ENCODE measurements at regions not wholly inside any gene's neighbourhood (a gene's known extent, or its start where the extent isn't known, plus 50 kb on each side); places are given as distances from the start of the nearest gene placed in this dataset.

GRCh38 chr2:155871940-155872339 is 460.6 kb downstream of the NR4A2 start:
- no peaks in the 10 kb centered on the region for H3K4me1 ChIP-seq (ENCODE audit: control insufficient read depth, insufficient read depth, low read length)
- no peak for DNase-seq
- H3K27me3 ChIP-seq (ENCODE audit: control insufficient read depth, insufficient read depth, low read length): no peaks in the 10 kb centered on the region
- H3K27ac ChIP-seq (ENCODE audit: low read length): no peak overlapping the region
- H3K9me3 ChIP-seq (ENCODE audit: control insufficient read depth, low read depth, low read length): peaks cover 3% of the 10 kb centered on the region
- WGBS (ENCODE audit: insufficient coverage, low lambda C conversion rate): 90% methylated on average over 4 of the region's 4 CpGs
- no peak overlapping the region for H3K4me3 ChIP-seq (ENCODE audit: low read length)
- H3K36me3 ChIP-seq (ENCODE audit: control insufficient read depth, insufficient read depth, low read length): no peaks in the 10 kb centered on the region

DNA sequence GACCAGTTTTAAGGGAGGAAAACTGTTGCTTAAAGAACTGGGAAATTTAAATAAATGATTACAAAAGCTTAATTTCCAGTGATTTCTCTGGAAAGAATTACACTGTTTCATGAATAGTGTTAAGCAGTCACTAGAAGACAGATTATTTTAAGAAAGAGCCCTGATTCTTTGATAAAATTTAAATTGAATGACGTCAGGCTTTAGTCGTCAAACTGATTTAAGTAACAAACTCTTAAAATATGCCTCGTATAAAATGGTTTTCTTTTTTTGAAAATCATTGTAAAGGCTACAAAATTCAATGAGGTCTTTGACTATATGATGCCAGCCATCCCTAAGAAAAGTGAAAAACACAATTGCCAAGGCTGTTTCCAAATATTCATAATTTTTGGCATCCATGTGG is 465.0 kb downstream of the NR4A2 start:
- H3K9me3 ChIP-seq (ENCODE audit: control insufficient read depth, low read depth, low read length): no peaks in the 10 kb centered on the region
- no peak overlapping the region for H3K4me3 ChIP-seq (ENCODE audit: low read length)
- H3K36me3 ChIP-seq (ENCODE audit: control insufficient read depth, insufficient read depth, low read length): no peaks in the 10 kb centered on the region
- H3K27me3 ChIP-seq (ENCODE audit: control insufficient read depth, insufficient read depth, low read length): no peaks in the 10 kb centered on the region
- WGBS (ENCODE audit: insufficient coverage, low lambda C conversion rate): 94% methylated on average over 3 of the region's 3 CpGs
- no peaks in the 10 kb centered on the region for H3K4me1 ChIP-seq (ENCODE audit: control insufficient read depth, insufficient read depth, low read length)
- no peak overlapping the region for H3K27ac ChIP-seq (ENCODE audit: low read length)
- no peak for DNase-seq

GRCh38 chr2:155866477-155866876 is 466.0 kb downstream of the NR4A2 start:
- WGBS (ENCODE audit: insufficient coverage, low lambda C conversion rate): 83% methylated on average over 4 of the region's 5 CpGs
- no peak overlapping the region for H3K27ac ChIP-seq (ENCODE audit: low read length)
- no peak for DNase-seq
- H3K36me3 ChIP-seq (ENCODE audit: control insufficient read depth, insufficient read depth, low read length): no peaks in the 10 kb centered on the region
- H3K4me3 ChIP-seq (ENCODE audit: low read length): no peak overlapping the region
- no peaks in the 10 kb centered on the region for H3K27me3 ChIP-seq (ENCODE audit: control insufficient read depth, insufficient read depth, low read length)
- H3K4me1 ChIP-seq (ENCODE audit: control insufficient read depth, insufficient read depth, low read length): no peaks in the 10 kb centered on the region
- no peaks in the 10 kb centered on the region for H3K9me3 ChIP-seq (ENCODE audit: control insufficient read depth, low read depth, low read length)

- Histone ChIP-seq H3K27ac (ENCODE audit: low read length) (no peak overlapping the region), H3K36me3 (ENCODE audit: control insufficient read depth, insufficient read depth, low read length) (no peaks in the 10 kb centered on the region), H3K9me3 (ENCODE audit: control insufficient read depth, low read depth, low read length) (no peaks in the 10 kb centered on the region), H3K4me3 (ENCODE audit: low read length) (no peak overlapping the region), H3K4me1 (ENCODE audit: control insufficient read depth, insufficient read depth, low read length) (no peaks in the 10 kb centered on the region), H3K27me3 (ENCODE audit: control insufficient read depth, insufficient read depth, low read length) (no peaks in the 10 kb centered on the region)
- DNase-seq: no peak
- 83% methylated on average over 1 of the region's 1 CpG for WGBS (ENCODE audit: insufficient coverage, low lambda C conversion rate)
Measured at GRCh38 chr2:155852156-155852555, 480.4 kb downstream of the NR4A2 start.

DNA sequence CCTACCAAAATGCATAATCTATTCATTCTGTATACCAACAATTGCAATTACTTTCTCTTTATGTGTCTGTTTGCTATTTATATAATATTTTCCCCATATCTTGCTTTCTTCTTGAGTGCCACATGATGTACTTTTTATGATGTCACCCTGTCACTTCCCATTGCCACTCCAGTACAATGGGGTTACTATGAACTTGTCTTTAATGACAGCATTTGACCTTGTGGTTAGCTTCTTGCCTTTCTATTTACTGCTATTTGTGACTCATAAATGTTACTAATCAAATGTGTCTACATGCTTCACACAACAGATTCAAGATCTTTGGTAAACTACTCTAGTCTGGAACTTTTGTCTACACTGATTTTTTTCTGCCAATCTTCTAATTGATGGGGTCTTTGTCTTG is 486.3 kb downstream of the NR4A2 start:
- Histone ChIP-seq H3K4me1 (ENCODE audit: control insufficient read depth, insufficient read depth, low read length) (no peaks in the 10 kb centered on the region), H3K27ac (ENCODE audit: low read length) (no peak overlapping the region), H3K27me3 (ENCODE audit: control insufficient read depth, insufficient read depth, low read length) (no peaks in the 10 kb centered on the region), H3K9me3 (ENCODE audit: control insufficient read depth, low read depth, low read length) (no peaks in the 10 kb centered on the region), H3K4me3 (ENCODE audit: low read length) (no peak overlapping the region), H3K36me3 (ENCODE audit: control insufficient read depth, insufficient read depth, low read length) (no peaks in the 10 kb centered on the region)
- DNase-seq: no peak

DNA sequence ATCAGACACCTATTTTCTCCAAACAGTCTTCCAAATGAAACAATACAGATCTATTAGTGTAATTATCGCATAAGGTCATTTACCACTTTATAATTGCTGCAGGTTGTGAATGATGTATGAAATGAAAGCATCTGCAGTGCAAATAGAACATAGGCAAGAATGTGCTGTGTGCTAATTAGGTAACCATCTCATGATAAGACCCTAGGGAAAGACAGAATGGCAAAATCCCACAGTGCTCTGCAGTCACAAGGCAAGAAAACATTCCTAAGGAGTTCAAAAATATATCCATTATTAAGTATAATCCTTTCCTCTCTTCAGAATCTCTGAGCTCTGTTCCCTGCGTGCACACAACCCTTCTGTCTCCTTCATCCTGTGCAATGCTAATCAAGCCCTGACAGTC is 488.1 kb downstream of the NR4A2 start:
- DNase-seq: no peak
- Histone ChIP-seq H3K4me3 (ENCODE audit: low read length) (no peak overlapping the region), H3K27ac (ENCODE audit: low read length) (no peak overlapping the region), H3K4me1 (ENCODE audit: control insufficient read depth, insufficient read depth, low read length) (no peaks in the 10 kb centered on the region), H3K9me3 (ENCODE audit: control insufficient read depth, low read depth, low read length) (no peaks in the 10 kb centered on the region), H3K36me3 (ENCODE audit: control insufficient read depth, insufficient read depth, low read length) (no peaks in the 10 kb centered on the region), H3K27me3 (ENCODE audit: control insufficient read depth, insufficient read depth, low read length) (no peaks in the 10 kb centered on the region)
- WGBS (ENCODE audit: insufficient coverage, low lambda C conversion rate): 100% methylated on average over 1 of the region's 2 CpGs

- no peaks in the 10 kb centered on the region for H3K9me3 ChIP-seq (ENCODE audit: control insufficient read depth, low read depth, low read length)
- no peaks in the 10 kb centered on the region for H3K4me1 ChIP-seq (ENCODE audit: control insufficient read depth, insufficient read depth, low read length)
- H3K4me3 ChIP-seq (ENCODE audit: low read length): no peak overlapping the region
- no peak for DNase-seq
- H3K36me3 ChIP-seq (ENCODE audit: control insufficient read depth, insufficient read depth, low read length): no peaks in the 10 kb centered on the region
- no peaks in the 10 kb centered on the region for H3K27me3 ChIP-seq (ENCODE audit: control insufficient read depth, insufficient read depth, low read length)
- 73% methylated on average over 4 of the region's 6 CpGs for WGBS (ENCODE audit: insufficient coverage, low lambda C conversion rate)
- H3K27ac ChIP-seq (ENCODE audit: low read length): no peak overlapping the region
Measured at GRCh38 chr2:155842103-155842502, 490.4 kb downstream of the NR4A2 start.

DNA sequence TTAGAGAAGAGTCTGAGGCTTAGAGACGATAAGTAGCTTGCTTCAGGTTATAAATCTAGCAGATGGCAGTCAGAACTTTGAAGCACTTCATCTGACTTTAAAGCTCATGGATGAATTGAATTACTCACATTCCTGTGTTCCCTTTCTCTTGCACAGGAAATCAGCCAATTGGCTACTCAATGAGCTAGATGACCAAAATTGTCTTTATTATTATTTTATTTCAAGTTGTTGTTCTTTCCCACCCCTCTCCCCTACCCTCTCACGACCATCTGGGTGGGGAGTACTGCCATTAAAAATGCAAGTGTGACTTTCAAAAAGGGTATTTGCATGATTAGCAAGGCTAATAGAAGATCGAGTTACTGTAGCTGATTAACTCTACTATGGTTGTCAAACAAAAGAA is 491.1 kb downstream of the NR4A2 start:
- no peaks in the 10 kb centered on the region for H3K27me3 ChIP-seq (ENCODE audit: control insufficient read depth, insufficient read depth, low read length)
- no peak overlapping the region for H3K4me3 ChIP-seq (ENCODE audit: low read length)
- H3K4me1 ChIP-seq (ENCODE audit: control insufficient read depth, insufficient read depth, low read length): no peaks in the 10 kb centered on the region
- DNase-seq: no peak
- H3K9me3 ChIP-seq (ENCODE audit: control insufficient read depth, low read depth, low read length): no peaks in the 10 kb centered on the region
- WGBS (ENCODE audit: insufficient coverage, low lambda C conversion rate): 37% methylated on average over 3 of the region's 3 CpGs
- H3K27ac ChIP-seq (ENCODE audit: low read length): no peak overlapping the region
- H3K36me3 ChIP-seq (ENCODE audit: control insufficient read depth, insufficient read depth, low read length): no peaks in the 10 kb centered on the region

DNA sequence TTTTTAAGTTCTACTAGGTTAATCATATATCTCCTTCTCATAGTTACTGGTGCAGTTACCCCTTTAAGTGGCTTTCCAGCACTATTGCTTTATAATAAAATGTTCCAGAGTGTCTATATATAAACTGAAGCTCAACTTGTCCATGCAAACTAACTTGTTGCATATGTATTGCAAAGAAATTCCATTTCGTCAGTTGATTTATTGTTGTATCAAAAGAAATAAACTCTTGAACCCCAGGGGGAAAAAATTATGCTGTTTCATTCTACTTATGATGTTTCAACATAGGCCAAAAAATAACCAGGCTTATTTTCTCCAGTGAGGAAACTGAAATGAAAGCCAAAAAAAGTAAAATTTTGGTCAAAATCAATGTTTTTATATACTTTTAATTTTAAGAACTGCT is 491.9 kb downstream of the NR4A2 start:
- 78% methylated on average over 1 of the region's 1 CpG for WGBS (ENCODE audit: insufficient coverage, low lambda C conversion rate)
- H3K9me3 ChIP-seq (ENCODE audit: control insufficient read depth, low read depth, low read length): no peaks in the 10 kb centered on the region
- H3K36me3 ChIP-seq (ENCODE audit: control insufficient read depth, insufficient read depth, low read length): no peaks in the 10 kb centered on the region
- no peak overlapping the region for H3K27ac ChIP-seq (ENCODE audit: low read length)
- no peak overlapping the region for H3K4me3 ChIP-seq (ENCODE audit: low read length)
- H3K4me1 ChIP-seq (ENCODE audit: control insufficient read depth, insufficient read depth, low read length): no peaks in the 10 kb centered on the region
- no peaks in the 10 kb centered on the region for H3K27me3 ChIP-seq (ENCODE audit: control insufficient read depth, insufficient read depth, low read length)
- DNase-seq: no peak

DNA sequence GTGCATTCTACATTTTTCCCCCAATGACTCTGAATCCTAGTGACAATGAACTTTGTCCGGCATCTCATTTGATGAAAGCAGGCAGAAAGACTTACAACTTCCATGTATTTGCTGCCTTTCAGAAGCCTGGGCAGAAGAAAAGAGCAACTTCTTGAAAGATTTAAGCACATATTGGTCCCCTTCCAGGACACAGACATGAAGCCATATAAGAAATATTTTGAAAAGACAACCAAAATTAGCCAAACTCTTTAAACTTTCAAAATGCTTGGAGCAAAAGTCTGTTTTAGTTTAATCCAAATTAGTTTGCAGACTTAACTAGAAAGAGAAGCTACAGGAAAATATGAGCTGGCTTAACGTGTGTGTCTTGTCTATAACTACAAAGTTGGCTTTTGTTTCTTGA is 492.5 kb downstream of the NR4A2 start:
- WGBS (ENCODE audit: insufficient coverage, low lambda C conversion rate): no CpG with 5 or more reads among the region's 2 CpGs
- H3K9me3 ChIP-seq (ENCODE audit: control insufficient read depth, low read depth, low read length): no peaks in the 10 kb centered on the region
- H3K4me1 ChIP-seq (ENCODE audit: control insufficient read depth, insufficient read depth, low read length): no peaks in the 10 kb centered on the region
- no peaks in the 10 kb centered on the region for H3K36me3 ChIP-seq (ENCODE audit: control insufficient read depth, insufficient read depth, low read length)
- H3K27ac ChIP-seq (ENCODE audit: low read length): no peak overlapping the region
- no peak for DNase-seq
- no peaks in the 10 kb centered on the region for H3K27me3 ChIP-seq (ENCODE audit: control insufficient read depth, insufficient read depth, low read length)
- H3K4me3 ChIP-seq (ENCODE audit: low read length): no peak overlapping the region

- DNase-seq: no peak
- H3K36me3 ChIP-seq (ENCODE audit: control insufficient read depth, insufficient read depth, low read length): no peaks in the 10 kb centered on the region
- WGBS (ENCODE audit: insufficient coverage, low lambda C conversion rate): 83% methylated on average over 1 of the region's 3 CpGs
- H3K27me3 ChIP-seq (ENCODE audit: control insufficient read depth, insufficient read depth, low read length): no peaks in the 10 kb centered on the region
- H3K9me3 ChIP-seq (ENCODE audit: control insufficient read depth, low read depth, low read length): no peaks in the 10 kb centered on the region
- H3K4me3 ChIP-seq (ENCODE audit: low read length): no peak overlapping the region
- no peak overlapping the region for H3K27ac ChIP-seq (ENCODE audit: low read length)
- H3K4me1 ChIP-seq (ENCODE audit: control insufficient read depth, insufficient read depth, low read length): no peaks in the 10 kb centered on the region
Measured at GRCh38 chr2:155839436-155839835, 493.1 kb downstream of the NR4A2 start.
